ENCODE measurements at regions not wholly inside any gene's neighbourhood (a gene's known extent, or its start where the extent isn't known, plus 50 kb on each side); places are given as distances from the start of the nearest gene placed in this dataset.

DNA sequence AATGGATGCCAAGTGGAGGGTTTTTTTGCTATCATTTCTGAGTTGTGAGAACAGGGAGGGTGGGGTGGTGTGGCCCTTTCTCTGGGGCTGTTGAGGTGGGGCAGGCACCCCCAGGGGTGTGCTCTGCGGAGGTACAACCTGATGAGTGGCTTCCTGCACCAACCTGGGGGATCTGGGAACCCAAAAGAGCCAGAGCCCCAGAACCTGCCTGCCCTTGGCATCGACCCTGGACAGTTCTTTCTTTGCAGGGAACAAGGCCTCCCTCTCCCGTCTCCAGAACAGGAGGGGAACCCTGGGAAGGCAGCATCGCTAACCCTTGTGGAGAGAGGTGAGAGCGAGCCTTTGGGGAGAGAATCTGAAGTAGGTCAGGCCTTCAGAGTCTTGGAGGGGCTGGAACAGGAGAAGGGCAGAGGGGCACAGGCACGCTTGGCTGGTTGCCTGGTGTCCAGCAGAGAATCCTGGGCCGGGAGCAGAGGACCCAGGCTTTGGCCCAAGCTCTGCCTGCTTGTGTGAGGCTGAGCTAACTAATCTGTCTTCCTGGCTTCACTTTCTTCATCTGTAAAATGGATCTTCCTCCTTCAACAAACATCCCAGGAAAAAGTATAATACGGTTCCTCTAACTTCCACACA lies 84.9 kb downstream of the RHOB start:
- Histone ChIP-seq H3K27ac (ENCODE audit: insufficient read depth, low read length) (no peak overlapping the region), H2AK9ac (replicated peaks; ENCODE audit: low read depth, low read length, poor library complexity) (no peak overlapping the region), H2AFZ (replicated peaks; ENCODE audit: low read length, poor library complexity) (no peak overlapping the region), H2BK120ac (ENCODE audit: low read depth, low read length) (no peak overlapping the region), H3K4me1 (ENCODE audit: control insufficient read depth, insufficient read depth, low read length) (no peaks in the 10 kb centered on the region), H2BK20ac (ENCODE audit: low read depth, low read length) (no peak overlapping the region), H3K23ac (ENCODE audit: low read depth, low read length) (no peak overlapping the region), H3K27me3 (ENCODE audit: control insufficient read depth, insufficient read depth, low read length) (peaks cover 2% of the 10 kb centered on the region; the same call in 1 of the 2 replicates), H3K56ac (ENCODE audit: extremely low read depth, insufficient read depth, low read length) (no peak overlapping the region), H3K9ac (ENCODE audit: low read depth, low read length) (no peak overlapping the region), H4K5ac (ENCODE audit: low read depth, low read length) (no peak overlapping the region), H3K4ac (ENCODE audit: low read depth, low read length) (no peak overlapping the region), H3K36me3 (ENCODE audit: control insufficient read depth, insufficient read depth, low read length) (no peaks in the 10 kb centered on the region), H2BK15ac (ENCODE audit: low read depth, low read length) (no peak overlapping the region), H3K9me1 (ENCODE audit: insufficient read depth, low read length) (no peaks in the 10 kb centered on the region), H2AK5ac (ENCODE audit: low read depth, low read length) (no peak overlapping the region), H3K14ac (replicated peaks; ENCODE audit: low read depth, low read length) (no peak overlapping the region), H3K4me2 (ENCODE audit: low read depth, low read length) (no peak overlapping the region), H3K18ac (ENCODE audit: low read depth, low read length) (no peak overlapping the region), H4K8ac (ENCODE audit: low read depth in 2 of 2, low read length in 2 of 2) (no peak overlapping the region), H3K4me3 (ENCODE audit: insufficient read depth, low read depth, low read length) (no peak overlapping the region), H2BK5ac (ENCODE audit: low read depth, low read length, poor library complexity, severe bottlenecking) (no peak overlapping the region), H3K79me1 (ENCODE audit: low read depth in 1 of 2, low read length in 2 of 2) (no peaks in the 10 kb centered on the region), H4K91ac (ENCODE audit: insufficient read depth, low read depth, low read length) (peak overlapping the region; percentile 53), H3K9me3 (ENCODE audit: control insufficient read depth, insufficient read depth, low read length) (no peaks in the 10 kb centered on the region), H4K20me1 (ENCODE audit: insufficient read depth, low read length) (no peaks in the 10 kb centered on the region)
- ATAC-seq (ENCODE audit: low read depth) (no peak), DNase-seq (no peak)
- 40% methylated on average over 1 of the region's 8 CpGs; no CpG with 5 or more reads in 1 of the 2 experiments for WGBS, 2 experiments (ENCODE audit: extremely low coverage in 2 of 2, insufficient read length in 1 of 2)
- intact Hi-C loops (cut with micrococcal nuclease) (no loop called here), dilution Hi-C loops (cut with HindIII; ENCODE audit: low sequenced_read_pairs, unreplicated experiment) (no loop called here), in situ Hi-C loops (cut with MboI; ENCODE audit: low sequenced_read_pairs) (no loop called here)
- CTCF ChIA-PET: no interaction called here
- no peak for TF ChIP-seq RFX5 (IDR thresholded peaks at IDR 0.05; ENCODE audit: low read depth, low read length)
- TF ChIP-seq RAD21 (IDR thresholded peaks at IDR 0.05; ENCODE audit: low read length): no peak
- TF ChIP-seq NFE2L2 (IDR thresholded peaks at IDR 0.05; ENCODE audit: low read depth, low read length): no peak
- TF ChIP-seq SMC3 (IDR thresholded peaks at IDR 0.05; ENCODE audit: low read depth, low read length): no peak
- TF ChIP-seq POLR2A (IDR thresholded peaks at IDR 0.05; ENCODE audit: low read depth, low read length): no peak
- POLR2A ChIA-PET (ENCODE audit: unreplicated experiment): no interaction called here
- BruUV-seq (replicated peaks): no TSS peak
